H1 (cell line): ENCODE measurements at regions not wholly inside any gene's neighbourhood (a gene's known extent, or its start where the extent isn't known, plus 50 kb on each side); places are given as distances from the start of the nearest gene placed in this dataset.
A peak's percentile ranks its signal among the peaks of the same experiment; 100 is the strongest.

Source experiments
- CTCF ChIA-PET: fragments of 300-600 bp; sonication (Branson Sonifier 250); formaldehyde crosslinking; loops from one replicate; lab custom pipeline; 2021; ENCODE audit not compliant: partially characterized antibody; lab: Charles Lee
- POLR2A ChIA-PET: fragments of 300-600 bp; sonication (Branson Sonifier 250); formaldehyde crosslinking; loops from one replicate; lab custom pipeline; 2021; ENCODE audit warnings: inconsistent platforms; ENCODE audit not compliant: partially characterized antibody; lab: Charles Lee
- DNase-seq, 2 experiments: peaks; one replicate each; pipeline versions ENCODE4 v3.0.0 to v3.0.0-alpha.2; 2010 to 2022; ENCODE audit warnings: low spot score in 2 of 2, low read depth in 1 of 2, mixed read lengths in 1 of 2
- FAIRE-seq: peaks from 2 replicates; lab custom pipeline; 2011; peaks lifted over from hg19 to GRCh38; lab: Jason Lieb, UNC
- H2AFZ ChIP-seq: 2 replicates; pipeline ENCODE4 v1.8.1; 2012; ENCODE audit warnings: low read length, inconsistent platforms
- H2AK5ac ChIP-seq: 2 replicates; pipeline ENCODE4 v1.6.1; 2013; ENCODE audit warnings: low read depth, low read length
- H2BK120ac ChIP-seq: replicated peaks from 2 replicates; pipeline ENCODE3; 2013; ENCODE audit warnings: low read depth, low read length, inconsistent platforms
- H2BK12ac ChIP-seq: 2 replicates; pipeline ENCODE4 v1.6.1; 2013; ENCODE audit warnings: low read depth, low read length
- H2BK15ac ChIP-seq: 2 replicates; pipeline ENCODE4 v1.6.1; 2013; ENCODE audit warnings: low read length
- H2BK20ac ChIP-seq: 2 replicates; pipeline ENCODE4 v1.6.1; 2013; ENCODE audit warnings: low read length
- H2BK5ac ChIP-seq: 2 replicates; pipeline ENCODE4 v1.6.1; 2013; ENCODE audit warnings: low read depth, low read length
- H3K14ac ChIP-seq: 2 replicates; pipeline ENCODE4 v1.6.1; 2013; ENCODE audit warnings: inconsistent platforms; ENCODE audit not compliant: insufficient read length
- H3K18ac ChIP-seq: 2 replicates; pipeline ENCODE4 v1.6.1; 2013; ENCODE audit warnings: low read length; ENCODE audit errors: extremely low read depth
- H3K23ac ChIP-seq: 2 replicates; pipeline ENCODE4 v1.6.1; 2013; ENCODE audit warnings: inconsistent platforms; ENCODE audit not compliant: insufficient read length
- H3K23me2 ChIP-seq: 2 replicates; pipeline ENCODE4 v1.6.1; 2013; ENCODE audit warnings: low read depth, low read length
- H3K27ac ChIP-seq: 2 replicates; pipeline ENCODE4 v1.6.1; 2011; ENCODE audit warnings: low read depth, low read length, inconsistent platforms
- H3K27me3 ChIP-seq, 4 experiments: replicated peaks in 1 of 4; 1 replicate in 1 of 4; 2 replicates in 3 of 4; pipeline versions ENCODE4 v1.6.1 to v1.8.1; 2011 to 2013; ENCODE audit warnings: low read length in 3 of 4, mild to moderate bottlenecking in 3 of 4, inconsistent platforms in 2 of 4, mixed read lengths in 2 of 4, moderate library complexity in 1 of 4; ENCODE audit not compliant: control insufficient read depth in 3 of 4, insufficient read depth in 3 of 4; ENCODE audit errors: extremely low read depth in 1 of 4
- H3K36me3 ChIP-seq, 4 experiments: 2 replicates each; pipeline versions ENCODE4 v1.6.1 to v1.8.1; 2011 to 2013; ENCODE audit warnings: mild to moderate bottlenecking in 4 of 4, low read length in 3 of 4, moderate library complexity in 2 of 4, control low read depth in 1 of 4, inconsistent platforms in 1 of 4; ENCODE audit not compliant: insufficient read depth in 4 of 4, control insufficient read depth in 2 of 4
- H3K4ac ChIP-seq: replicated peaks from 2 replicates; pipeline ENCODE3; 2013; ENCODE audit warnings: low read length, low read depth, mixed read lengths, inconsistent platforms; ENCODE audit not compliant: insufficient read length
- H3K4me1 ChIP-seq, 4 experiments: replicated peaks in 1 of 4; 1 replicate in 1 of 4; 2 replicates in 3 of 4; pipeline versions ENCODE4 v1.6.1 to v1.8.1; 2011 to 2013; ENCODE audit warnings: low read length in 3 of 4, inconsistent platforms in 2 of 4, mixed read lengths in 1 of 4; ENCODE audit not compliant: insufficient read depth in 4 of 4, control insufficient read depth in 3 of 4
- H3K4me2 ChIP-seq, 2 experiments: 2 replicates each; pipeline versions ENCODE4 v1.6.1 to v1.8.1; 2011 to 2013; ENCODE audit warnings: low read depth in 2 of 2, low read length in 2 of 2, control low read depth in 1 of 2, inconsistent platforms in 1 of 2, mild to moderate bottlenecking in 1 of 2; ENCODE audit not compliant: insufficient read depth in 1 of 2
- H3K4me3 ChIP-seq, 4 experiments: fragments of 200-600, 300-600 bp in 1 of 4; sonication (generic), shearing (Covaris generic), sonication (Bioruptor Twin) in 1 of 4; 2 replicates each; pipeline versions ENCODE4 v1.5.1 to v1.8.1; 2011 to 2016; ENCODE audit warnings: low read length in 4 of 4, low read depth in 3 of 4, control low read depth in 2 of 4, inconsistent platforms in 2 of 4, mild to moderate bottlenecking in 2 of 4, mixed read lengths in 1 of 4, moderate library complexity in 1 of 4; ENCODE audit not compliant: insufficient read depth in 2 of 4; ENCODE audit errors: extremely low read depth in 1 of 4
- H3K56ac ChIP-seq: replicated peaks from 2 replicates; pipeline ENCODE3; 2013; ENCODE audit warnings: low read depth, mild to moderate bottlenecking, mixed read lengths, low read length, inconsistent platforms; ENCODE audit not compliant: insufficient read length
- H3K79me1 ChIP-seq: 2 replicates; pipeline ENCODE4 v1.6.1; 2013; ENCODE audit warnings: low read depth, low read length, control low read depth
- H3K79me2 ChIP-seq, 2 experiments: 2 replicates each; pipeline versions ENCODE4 v1.6.1 to v1.8.1; 2012 to 2013; ENCODE audit warnings: low read length in 2 of 2, mild to moderate bottlenecking in 2 of 2, inconsistent platforms in 1 of 2; ENCODE audit not compliant: insufficient read depth in 2 of 2, control insufficient read depth in 1 of 2
- H3K9ac ChIP-seq, 4 experiments: replicated peaks in 1 of 4; 1 replicate in 1 of 4; 2 replicates in 3 of 4; pipeline versions ENCODE4 v1.6.1 to v1.8.1; 2011 to 2013; ENCODE audit warnings: low read depth in 3 of 4, low read length in 3 of 4, control low read depth in 2 of 4, mild to moderate bottlenecking in 2 of 4, moderate library complexity in 2 of 4, inconsistent platforms in 1 of 4; ENCODE audit errors: extremely low read depth in 1 of 4
- H3K9me3 ChIP-seq, 2 experiments: 2 replicates each; pipeline versions ENCODE4 v1.6.1 to v1.8.1; 2012 to 2013; ENCODE audit warnings: mild to moderate bottlenecking in 2 of 2, moderate library complexity in 2 of 2, control low read depth in 1 of 2, inconsistent platforms in 1 of 2, low read depth in 1 of 2, low read length in 1 of 2, mixed read lengths in 1 of 2; ENCODE audit not compliant: insufficient read depth in 2 of 2
- H4K20me1 ChIP-seq, 2 experiments: replicated peaks in 1 of 2; 2 replicates each; pipeline versions ENCODE3 to v1.8.1; 2011 to 2013; ENCODE audit warnings: inconsistent platforms in 2 of 2, low read length in 2 of 2, mild to moderate bottlenecking in 1 of 2; ENCODE audit not compliant: insufficient read depth in 2 of 2, control insufficient read depth in 1 of 2
- H4K5ac ChIP-seq: 2 replicates; pipeline ENCODE4 v1.6.1; 2013; ENCODE audit warnings: low read length, low read depth, mixed read lengths, inconsistent platforms; ENCODE audit not compliant: insufficient read length
- H4K8ac ChIP-seq: 2 replicates; pipeline ENCODE4 v1.8.0; 2013; ENCODE audit warnings: mild to moderate bottlenecking, moderate library complexity, low read length, inconsistent platforms; ENCODE audit not compliant: insufficient read depth; ENCODE audit errors: extremely low read depth
- H4K91ac ChIP-seq: replicated peaks from 2 replicates; pipeline ENCODE3; 2013; ENCODE audit warnings: low read length, mixed read lengths, inconsistent platforms; ENCODE audit not compliant: insufficient read length
- JUND ChIP-seq: IDR thresholded peaks from 2 replicates; pipeline ENCODE4 v1.6.1; 2011; ENCODE audit warnings: mild to moderate bottlenecking, improper control_type of control experiment, low read length
- WGBS, 2 experiments: shearing (Covaris generic) in 1 of 2; methylation state at CpG; one replicate each; pipeline versions ENCODE4 v1.1.6 to v1.1.7; 2013 to 2015; ENCODE audit warnings: low lambda C conversion rate in 2 of 2, mixed read lengths in 2 of 2, inconsistent platforms in 1 of 2, low coverage in 1 of 2, missing lambda C conversion rate in 1 of 2; ENCODE audit not compliant: insufficient replicate concordance in 2 of 2, insufficient coverage in 1 of 2, insufficient read length in 1 of 2; ENCODE audit errors: extremely low coverage in 1 of 2, missing lambda C conversion rate in 1 of 2; 5-methylcytosine and 5-hydroxymethylcytosine counted together

DNA sequence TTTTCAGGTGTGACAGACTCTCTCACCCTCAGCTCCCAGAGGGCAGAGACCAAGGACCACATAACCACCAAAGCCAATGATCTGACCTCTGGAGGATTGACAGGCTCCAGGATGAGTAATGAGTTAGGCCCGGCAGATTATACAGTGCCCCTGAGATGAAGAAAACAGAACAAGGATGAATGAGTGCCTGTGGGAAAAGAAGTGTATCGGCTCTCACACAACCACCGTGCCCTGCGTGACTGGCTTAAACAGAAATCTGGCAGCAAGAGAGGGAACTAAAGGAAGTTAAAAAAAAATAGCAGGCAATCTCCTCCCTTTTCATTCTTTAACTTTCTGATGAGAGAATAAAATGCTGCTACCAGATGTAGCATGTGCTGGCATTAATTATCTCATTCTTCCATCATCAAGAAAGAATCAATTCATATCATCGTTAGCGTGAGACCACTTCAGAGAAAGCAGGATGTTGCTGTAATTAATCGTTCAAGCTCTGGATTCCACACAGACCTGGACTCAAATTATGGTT, 227.5 kb upstream of the COL8A1 start:
- no peak overlapping the region for H3K4me2 ChIP-seq
- 93% methylated on average over 7 of the region's 7 CpGs; no CpG with 5 or more reads in 1 of the 2 experiments for WGBS, 2 experiments
- no peak for DNase-seq

More for the DNA sequence above, 227.5 kb upstream of the COL8A1 start:
- Histone ChIP-seq H3K79me2 (no peaks in the 10 kb centered on the region), H3K14ac (no peak overlapping the region), H3K4ac (no peak overlapping the region), H3K23me2 (no peaks in the 10 kb centered on the region), H2BK12ac (no peak overlapping the region), H3K9ac (no peak overlapping the region), H3K4me3 (no peak overlapping the region), H4K8ac (no peak overlapping the region), H3K79me1 (no peaks in the 10 kb centered on the region), H3K56ac (no peak overlapping the region), H2BK20ac (no peak overlapping the region), H2BK120ac (no peak overlapping the region), H4K20me1 (no peaks in the 10 kb centered on the region), H3K23ac (no peak overlapping the region), H3K18ac (no peak overlapping the region), H2AK5ac (no peak overlapping the region), H3K4me1 (no peaks in the 10 kb centered on the region), H2BK5ac (no peak overlapping the region), H3K36me3 (no peaks in the 10 kb centered on the region), H2BK15ac (no peak overlapping the region), H3K27me3 (no peaks in the 10 kb centered on the region), H3K27ac (no peak overlapping the region), H4K91ac (no peak overlapping the region), H3K9me3 (no peaks in the 10 kb centered on the region), H4K5ac (no peak overlapping the region), H2AFZ (peak overlapping the region; percentile 20; the same call in 1 of the 2 replicates)
- CTCF ChIA-PET: no interaction called here
- no peak for FAIRE-seq
- no peak for TF ChIP-seq JUND
- POLR2A ChIA-PET: no interaction called here
